Parathyroid adenoma (tissue), 2 donors: ENCODE measurements at regions not wholly inside any gene's neighbourhood (a gene's known extent, or its start where the extent isn't known, plus 50 kb on each side); places are given as distances from the start of the nearest gene placed in this dataset.

ENCODE experiments used
- H2AFZ ChIP-seq: fragments of 300-600 bp; sonication (generic); one replicate; pipeline ENCODE4 v1.7.0; 2017; ENCODE audit warnings: antibody characterized with exemption, mild to moderate bottlenecking
- H3K27ac ChIP-seq: fragments of 300-600 bp; sonication (generic); one replicate; pipeline ENCODE4 v1.7.0; 2017
- H3K27me3 ChIP-seq: fragments of 300-600 bp; sonication (generic); one replicate; pipeline ENCODE4 v1.7.0; 2017; ENCODE audit warnings: low read length; ENCODE audit not compliant: control insufficient read depth, insufficient read depth
- H3K36me3 ChIP-seq: fragments of 300-600 bp; sonication (generic); one replicate; pipeline ENCODE4 v1.7.0; 2017; ENCODE audit warnings: low read length; ENCODE audit not compliant: control insufficient read depth, insufficient read depth
- H3K4me1 ChIP-seq: fragments of 300-600 bp; sonication (generic); one replicate; pipeline ENCODE4 v1.7.0; 2017; ENCODE audit warnings: control low read depth
- H3K4me2 ChIP-seq: fragments of 300-600 bp; sonication (generic); one replicate; pipeline ENCODE4 v1.7.0; 2017; ENCODE audit warnings: low read length
- H3K4me3 ChIP-seq: fragments of 300-600 bp; sonication (generic); one replicate; pipeline ENCODE4 v1.7.0; 2017; ENCODE audit warnings: low read depth, low read length
- H3K79me2 ChIP-seq: fragments of 300-600 bp; sonication (generic); one replicate; pipeline ENCODE4 v1.7.0; 2017; ENCODE audit warnings: control low read depth
- H3K9ac ChIP-seq: fragments of 300-600 bp; sonication (generic); one replicate; pipeline ENCODE4 v1.7.0; 2017; ENCODE audit warnings: mild to moderate bottlenecking
- H3K9me3 ChIP-seq: fragments of 300-600 bp; sonication (generic); one replicate; pipeline ENCODE4 v1.7.0; 2017; ENCODE audit warnings: low read length; ENCODE audit not compliant: control insufficient read depth
- TF ChIP-seq, protein P1 (sequence below): fragments of 300-600 bp; sonication (generic); IDR thresholded peaks from one replicate; pipeline ENCODE4 v1.7.0; 2017; ENCODE audit warnings: antibody characterized with exemption, mild to moderate bottlenecking
- donor health status: primary hyperparathyroidism.

- Histone ChIP-seq H3K27me3 (no peaks in the 10 kb centered on the region), H3K4me3 (no peak overlapping the region), H3K4me2 (no peak overlapping the region), H3K9ac (no peak overlapping the region), H3K79me2 (no peaks in the 10 kb centered on the region), H3K27ac (no peak overlapping the region), H3K36me3 (no peaks in the 10 kb centered on the region), H2AFZ (no peak overlapping the region), H3K9me3 (no peaks in the 10 kb centered on the region), H3K4me1 (no peaks in the 10 kb centered on the region)
- TF ChIP-seq, protein P1, sequence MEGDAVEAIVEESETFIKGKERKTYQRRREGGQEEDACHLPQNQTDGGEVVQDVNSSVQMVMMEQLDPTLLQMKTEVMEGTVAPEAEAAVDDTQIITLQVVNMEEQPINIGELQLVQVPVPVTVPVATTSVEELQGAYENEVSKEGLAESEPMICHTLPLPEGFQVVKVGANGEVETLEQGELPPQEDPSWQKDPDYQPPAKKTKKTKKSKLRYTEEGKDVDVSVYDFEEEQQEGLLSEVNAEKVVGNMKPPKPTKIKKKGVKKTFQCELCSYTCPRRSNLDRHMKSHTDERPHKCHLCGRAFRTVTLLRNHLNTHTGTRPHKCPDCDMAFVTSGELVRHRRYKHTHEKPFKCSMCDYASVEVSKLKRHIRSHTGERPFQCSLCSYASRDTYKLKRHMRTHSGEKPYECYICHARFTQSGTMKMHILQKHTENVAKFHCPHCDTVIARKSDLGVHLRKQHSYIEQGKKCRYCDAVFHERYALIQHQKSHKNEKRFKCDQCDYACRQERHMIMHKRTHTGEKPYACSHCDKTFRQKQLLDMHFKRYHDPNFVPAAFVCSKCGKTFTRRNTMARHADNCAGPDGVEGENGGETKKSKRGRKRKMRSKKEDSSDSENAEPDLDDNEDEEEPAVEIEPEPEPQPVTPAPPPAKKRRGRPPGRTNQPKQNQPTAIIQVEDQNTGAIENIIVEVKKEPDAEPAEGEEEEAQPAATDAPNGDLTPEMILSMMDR, result no peak
Observed at GRCh38 chr20:4076671-4077070, 61.3 kb upstream of the RNF24 start.

DNA sequence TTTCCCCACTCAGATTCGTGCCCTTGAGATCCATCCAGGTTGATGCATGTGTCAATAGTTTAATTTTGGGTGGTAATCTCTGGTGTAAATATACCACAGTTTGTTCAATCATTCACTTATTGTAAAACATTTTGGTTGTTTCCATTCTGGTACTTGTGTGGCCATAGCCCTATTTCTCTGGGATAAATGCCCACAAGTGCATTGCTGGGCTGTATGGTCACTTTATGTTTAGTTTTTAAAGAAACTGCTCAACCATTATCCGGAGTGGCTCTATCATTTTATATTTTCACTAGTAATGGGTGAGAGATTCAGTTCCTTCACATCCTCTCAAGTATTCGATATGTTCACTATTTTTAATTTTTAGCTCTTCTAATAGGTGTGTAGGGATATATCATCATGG is 60.7 kb upstream of the RNF24 start:
- H2AFZ ChIP-seq, result no peak overlapping the region
- H3K27ac ChIP-seq, result no peak overlapping the region
- no peaks in the 10 kb centered on the region for H3K36me3 ChIP-seq
- H3K79me2 ChIP-seq, result no peaks in the 10 kb centered on the region
- H3K27me3 ChIP-seq, result no peaks in the 10 kb centered on the region
- H3K4me2 ChIP-seq, result no peak overlapping the region
- no peak overlapping the region for H3K9ac ChIP-seq
- H3K4me3 ChIP-seq, result no peak overlapping the region
- H3K4me1 ChIP-seq, result no peaks in the 10 kb centered on the region
- TF ChIP-seq, protein P1, result no peak
- no peaks in the 10 kb centered on the region for H3K9me3 ChIP-seq

DNA sequence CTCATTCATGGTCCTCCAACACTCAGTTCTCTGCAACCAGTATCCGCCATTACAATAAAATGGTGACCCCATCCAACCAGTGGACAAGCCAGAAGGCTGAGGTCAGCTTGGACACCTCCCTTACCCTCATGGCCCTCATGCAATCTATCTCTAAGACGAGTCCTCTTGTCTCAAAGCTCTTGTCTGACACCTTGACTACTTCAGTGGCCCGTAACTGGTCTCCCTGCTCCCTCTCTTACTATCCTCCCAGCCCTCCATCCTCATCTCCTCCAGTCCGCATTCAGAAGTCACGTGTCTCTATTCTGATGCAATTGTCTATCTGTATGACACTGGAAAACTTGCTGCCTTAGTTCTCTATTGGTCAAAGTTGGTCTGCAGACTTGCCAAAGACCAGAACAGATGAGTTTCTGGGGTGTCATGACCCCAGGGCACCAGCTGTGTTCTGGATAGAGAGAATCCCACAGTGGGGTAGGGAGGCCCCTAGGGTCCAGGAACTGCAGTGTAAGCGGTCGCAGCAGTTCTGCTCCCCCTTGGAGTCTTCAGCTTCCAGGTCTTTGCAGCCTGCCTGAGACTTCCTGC is 59.6 kb upstream of the RNF24 start:
- no peak overlapping the region for H3K9ac ChIP-seq
- H3K4me2 ChIP-seq, result no peak overlapping the region
- H3K27ac ChIP-seq, result no peak overlapping the region
- H3K9me3 ChIP-seq, result no peaks in the 10 kb centered on the region
- no peak overlapping the region for H3K4me3 ChIP-seq
- TF ChIP-seq, protein P1, result no peak
- H2AFZ ChIP-seq, result no peak overlapping the region
- no peaks in the 10 kb centered on the region for H3K36me3 ChIP-seq
- no peaks in the 10 kb centered on the region for H3K4me1 ChIP-seq
- H3K27me3 ChIP-seq, result no peaks in the 10 kb centered on the region
- no peaks in the 10 kb centered on the region for H3K79me2 ChIP-seq

GRCh38 chr20:4073852-4074741 is 58.7 kb upstream of the RNF24 start:
- Histone ChIP-seq H3K79me2 (no peaks in the 10 kb centered on the region), H3K4me3 (no peak overlapping the region), H3K27ac (no peak overlapping the region), H3K36me3 (no peaks in the 10 kb centered on the region), H2AFZ (no peak overlapping the region), H3K9me3 (no peaks in the 10 kb centered on the region), H3K4me1 (no peaks in the 10 kb centered on the region), H3K4me2 (no peak overlapping the region), H3K27me3 (no peaks in the 10 kb centered on the region), H3K9ac (no peak overlapping the region)
- TF ChIP-seq, protein P1, result no peak
